Naive B cell (primary cell): ENCODE measurements at regions not wholly inside any gene's neighbourhood (a gene's known extent, or its start where the extent isn't known, plus 50 kb on each side); places are given as distances from the start of the nearest gene placed in this dataset.

ENCODE experiments used
- ATAC-seq, 2 donors: fragments of 150-1000 bp; cut with Tn5 transposase; 2 replicates each; pipeline ENCODE4 v1.10.0; 2021; ENCODE audit warnings: low read depth in 2 of 2, mild to moderate bottlenecking in 2 of 2, moderate library complexity in 2 of 2
- DNase-seq: peaks from one replicate; pipeline ENCODE4 v3.0.0; 2022
- H3K27ac Mint-ChIP-seq, 6 donors: one replicate each; pipeline ENCODE4 v1.8.0; 2020 to 2022; ENCODE audit warnings: mild to moderate bottlenecking in 6 of 6, mixed read lengths in 6 of 6, moderate library complexity in 5 of 6, inconsistent platforms in 2 of 6
- H3K27me3 Mint-ChIP-seq, 3 donors: one replicate each; pipeline ENCODE4 v1.8.0; 2021 to 2022; ENCODE audit warnings: mixed read lengths in 3 of 3, mild to moderate bottlenecking in 1 of 3
- H3K36me3 Mint-ChIP-seq, 2 donors: one replicate each; pipeline ENCODE4 v1.8.0; 2020 to 2022; ENCODE audit warnings: mixed read lengths in 2 of 2, inconsistent platforms in 1 of 2, mild to moderate bottlenecking in 1 of 2
- H3K4me1 Mint-ChIP-seq, 3 donors: one replicate each; pipeline ENCODE4 v1.8.0; 2020 to 2022; ENCODE audit warnings: mixed read lengths in 3 of 3, inconsistent platforms in 1 of 3, mild to moderate bottlenecking in 1 of 3, moderate library complexity in 1 of 3
- H3K4me3 Mint-ChIP-seq, 8 donors: one replicate each; pipeline ENCODE4 v1.8.0; 2020 to 2022; ENCODE audit warnings: mild to moderate bottlenecking in 8 of 8, mixed read lengths in 8 of 8, moderate library complexity in 8 of 8, inconsistent platforms in 2 of 8
- H3K9me3 Mint-ChIP-seq, 7 donors: one replicate each; pipeline ENCODE4 v1.8.0; 2020 to 2022; ENCODE audit warnings: mixed read lengths in 7 of 7, mild to moderate bottlenecking in 5 of 7, inconsistent platforms in 2 of 7, moderate library complexity in 1 of 7

GRCh38 chr12:93315907-93316622 lies 61.7 kb upstream of the NUDT4 start:
- Mint-ChIP-seq H3K4me1 (peaks cover 4 to 8% (median 6%) of the 10 kb centered on the region in 3 donors), H3K9me3 (no peaks in the 10 kb centered on the region), H3K36me3 (no peaks in the 10 kb centered on the region), H3K27ac (no peak overlapping the region), H3K4me3 (no peak overlapping the region), H3K27me3 (no peaks in the 10 kb centered on the region)
- no peak for DNase-seq
- ATAC-seq = no peak

DNA sequence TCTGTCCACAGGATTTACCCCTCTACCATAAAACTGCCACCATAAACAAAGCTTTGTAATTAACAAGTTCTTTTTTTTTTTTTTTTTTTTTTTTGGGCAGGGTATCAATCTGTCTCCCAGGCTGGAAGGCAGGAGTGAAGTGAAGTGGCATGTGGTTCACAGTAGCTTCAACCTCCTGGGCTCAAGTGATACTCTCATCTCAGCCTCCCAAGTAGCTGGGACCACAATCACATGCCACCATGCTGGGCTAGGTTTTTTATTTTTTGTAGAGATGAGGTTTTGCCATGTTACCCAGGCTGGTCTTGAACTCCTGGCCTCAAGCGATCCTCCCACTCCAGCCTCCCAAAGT lies 61.1 kb upstream of the NUDT4 start:
- no peak for ATAC-seq
- Mint-ChIP-seq H3K27me3 (no peaks in the 10 kb centered on the region), H3K4me3 (no peak overlapping the region), H3K36me3 (no peaks in the 10 kb centered on the region), H3K4me1 (peaks cover 4 to 8% (median 6%) of the 10 kb centered on the region in 3 donors), H3K27ac (peak overlapping the region in 1 of 6 donors; percentile 41), H3K9me3 (no peaks in the 10 kb centered on the region)
- DNase-seq = no peak

- no peak overlapping the region for H3K4me3 Mint-ChIP-seq
- peak overlapping the region in 1 of 6 donors; percentile 90 for H3K27ac Mint-ChIP-seq
- H3K27me3 Mint-ChIP-seq = no peaks in the 10 kb centered on the region
- ATAC-seq (no peak), DNase-seq (no peak)
- H3K36me3 Mint-ChIP-seq = no peaks in the 10 kb centered on the region
- H3K4me1 Mint-ChIP-seq = peaks cover 4 to 8% (median 6%) of the 10 kb centered on the region in 3 donors
- no peaks in the 10 kb centered on the region for H3K9me3 Mint-ChIP-seq
Measured at GRCh38 chr12:93317227-93317626, 60.5 kb upstream of the NUDT4 start.

DNA sequence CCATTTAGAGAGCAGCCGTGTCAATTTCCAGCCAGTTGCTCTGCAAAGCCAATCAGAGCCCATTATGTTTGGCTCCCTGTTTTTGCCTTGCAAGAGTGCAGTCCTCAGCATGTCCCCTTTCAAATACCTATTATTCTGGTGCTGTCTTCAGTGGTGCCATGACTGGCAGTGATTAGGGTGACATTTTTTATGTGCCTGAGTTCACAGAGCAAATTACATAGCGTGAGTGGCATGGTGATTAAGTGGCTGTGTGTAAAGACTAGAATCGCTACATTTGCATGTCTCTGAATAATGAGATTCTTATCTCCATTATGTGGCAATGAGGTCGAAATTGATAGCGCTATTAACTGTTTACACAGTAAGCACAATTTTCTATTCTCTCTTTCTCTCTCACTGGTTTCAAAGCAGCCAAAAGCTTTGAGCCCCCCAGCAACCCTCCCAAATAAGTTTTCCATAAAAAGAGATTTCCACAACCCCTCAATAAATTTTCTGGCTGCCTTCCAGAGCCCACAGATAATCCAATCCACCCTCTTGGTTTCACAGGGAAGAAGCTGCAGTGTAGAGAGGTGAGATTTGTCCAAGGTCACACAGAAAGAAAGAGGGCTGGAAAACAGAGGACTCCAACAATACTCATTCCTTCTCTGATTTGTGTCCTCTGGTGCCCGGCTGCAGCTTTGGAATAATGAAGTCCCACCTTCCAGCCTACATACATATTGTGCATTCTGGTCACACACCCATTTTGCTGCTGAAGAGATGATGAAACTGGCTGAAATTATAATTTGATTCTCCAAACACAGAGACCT lies 58.8 kb upstream of the NUDT4 start:
- no peaks in the 10 kb centered on the region for H3K36me3 Mint-ChIP-seq
- H3K4me1 Mint-ChIP-seq = peaks cover 6 to 11% (median 7%) of the 10 kb centered on the region in 3 donors
- no peaks in the 10 kb centered on the region for H3K9me3 Mint-ChIP-seq
- H3K27me3 Mint-ChIP-seq = no peaks in the 10 kb centered on the region
- no peak overlapping the region for H3K27ac Mint-ChIP-seq
- H3K4me3 Mint-ChIP-seq = no peak overlapping the region
- no peak for DNase-seq
- ATAC-seq = no peak

DNA sequence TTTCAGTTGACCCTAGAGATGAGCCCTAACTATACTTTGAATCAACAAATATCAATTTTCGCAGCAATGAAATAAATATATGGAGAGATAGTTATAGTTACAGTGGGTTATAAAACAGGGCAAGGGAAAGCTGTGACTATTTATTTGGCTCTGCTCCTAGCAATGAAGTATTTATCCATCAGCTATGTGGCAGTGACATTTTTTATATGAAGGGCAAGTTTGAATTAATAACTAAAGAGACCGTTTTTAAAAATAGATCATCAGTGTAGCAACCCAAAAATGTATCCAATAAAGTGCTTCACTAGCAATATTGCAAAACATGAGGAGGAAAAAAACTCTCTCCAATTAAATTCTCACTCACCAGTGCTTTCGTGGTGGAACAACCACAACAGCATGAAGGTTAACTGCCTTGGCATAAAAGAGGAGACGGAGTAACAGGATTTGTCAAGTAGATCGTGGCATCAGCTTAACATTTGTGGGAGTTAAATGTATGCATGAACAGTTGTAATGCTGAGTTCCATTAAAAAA lies 58.1 kb upstream of the NUDT4 start:
- no peaks in the 10 kb centered on the region for H3K36me3 Mint-ChIP-seq
- no peaks in the 10 kb centered on the region for H3K27me3 Mint-ChIP-seq
- H3K9me3 Mint-ChIP-seq = no peaks in the 10 kb centered on the region
- ATAC-seq = no peak
- no peak for DNase-seq
- H3K4me3 Mint-ChIP-seq = no peak overlapping the region
- peaks cover 6 to 13% (median 7%) of the 10 kb centered on the region in 3 donors for H3K4me1 Mint-ChIP-seq
- H3K27ac Mint-ChIP-seq = no peak overlapping the region

GRCh38 chr12:93322784-93323183 lies 54.9 kb upstream of the NUDT4 start:
- no peak overlapping the region for H3K27ac Mint-ChIP-seq
- H3K36me3 Mint-ChIP-seq = no peaks in the 10 kb centered on the region
- ATAC-seq (no peak), DNase-seq (no peak)
- H3K4me3 Mint-ChIP-seq = no peak overlapping the region
- H3K27me3 Mint-ChIP-seq = no peaks in the 10 kb centered on the region
- peaks cover 0 to 4% (median 3%) of the 10 kb centered on the region in 3 donors for H3K4me1 Mint-ChIP-seq
- no peaks in the 10 kb centered on the region for H3K9me3 Mint-ChIP-seq

GRCh38 chr12:93323625-93324329 lies 53.9 kb upstream of the NUDT4 start:
- Mint-ChIP-seq H3K4me3 (no peak overlapping the region), H3K4me1 (peaks cover 0 to 4% (median 3%) of the 10 kb centered on the region in 3 donors), H3K27me3 (no peaks in the 10 kb centered on the region), H3K36me3 (no peaks in the 10 kb centered on the region), H3K9me3 (no peaks in the 10 kb centered on the region), H3K27ac (peak overlapping the region in 4 of 6 donors; percentile 15 to 62 (median 47))
- no peak for ATAC-seq
- no peak for DNase-seq

- no peak for ATAC-seq
- no peak overlapping the region for H3K27ac Mint-ChIP-seq
- H3K9me3 Mint-ChIP-seq = no peaks in the 10 kb centered on the region
- H3K27me3 Mint-ChIP-seq = no peaks in the 10 kb centered on the region
- H3K4me1 Mint-ChIP-seq = peaks cover 0 to 4% (median 3%) of the 10 kb centered on the region in 3 donors
- no peak overlapping the region for H3K4me3 Mint-ChIP-seq
- no peak for DNase-seq
- H3K36me3 Mint-ChIP-seq = no peaks in the 10 kb centered on the region
Measured at GRCh38 chr12:93325855-93326254, 51.9 kb upstream of the NUDT4 start.
